Left lung (tissue), 4 donors: ENCODE measurements at regions not wholly inside any gene's neighbourhood (a gene's known extent, or its start where the extent isn't known, plus 50 kb on each side); places are given as distances from the start of the nearest gene placed in this dataset.

Experiments used
- ATAC-seq: fragments of 200-7000 bp; cut with Tn5 transposase; one replicate; pipeline ENCODE4 v1.9.1; 2020; ENCODE audit warnings: moderate library complexity
- DNase-seq, 4 donors: peaks; one replicate each; pipeline ENCODE4 v3.0.0-alpha.2; 2013 to 2020
- H3K27ac ChIP-seq, 2 donors: fragments of 200-600 bp; sonication (generic) in 1 of 2; one replicate each; pipeline versions ENCODE4 v1.5.0 to v1.8.0; 2020 to 2021
- H3K27me3 ChIP-seq, 2 donors: fragments of 200-600 bp; sonication (generic) in 1 of 2; one replicate each; pipeline versions ENCODE4 v1.5.0 to v1.8.0; 2020 to 2021
- H3K36me3 ChIP-seq, 2 donors: fragments of 200-600 bp; sonication (generic) in 1 of 2; one replicate each; pipeline versions ENCODE4 v1.5.0 to v1.8.0; 2020 to 2021
- H3K4me1 ChIP-seq, 2 donors: fragments of 200-600 bp; one replicate each; pipeline ENCODE4 v1.8.0; 2021
- H3K4me3 ChIP-seq, 2 donors: fragments of 200-600 bp; sonication (generic) in 1 of 2; one replicate each; pipeline versions ENCODE4 v1.5.0 to v1.8.0; 2020 to 2021; ENCODE audit warnings: mild to moderate bottlenecking in 1 of 2
- H3K9me3 ChIP-seq, 2 donors: fragments of 200-600 bp; sonication (generic) in 1 of 2; one replicate each; pipeline versions ENCODE4 v1.5.0 to v1.8.0; 2020 to 2021
- intact Hi-C, 2 donors: fragments of 100-400 bp; cut with DNase I; formaldehyde crosslinking; loops; one replicate each; pipeline versions ENCODE4 v1.11.2 to v1.14.2; 2022
- TF ChIP-seq, protein P1 (sequence below), 2 donors: fragments of 200-600 bp; sonication (generic) in 1 of 2; IDR thresholded peaks; one replicate each; pipeline versions ENCODE4 v1.5.0 to v1.8.0; 2021; ENCODE audit warnings: antibody characterized with exemption in 2 of 2
- donor health status: DM: no; HTN: yes; CAD: no.
- donor health status: DM: no; HTN: no; CAD: no.

DNA sequence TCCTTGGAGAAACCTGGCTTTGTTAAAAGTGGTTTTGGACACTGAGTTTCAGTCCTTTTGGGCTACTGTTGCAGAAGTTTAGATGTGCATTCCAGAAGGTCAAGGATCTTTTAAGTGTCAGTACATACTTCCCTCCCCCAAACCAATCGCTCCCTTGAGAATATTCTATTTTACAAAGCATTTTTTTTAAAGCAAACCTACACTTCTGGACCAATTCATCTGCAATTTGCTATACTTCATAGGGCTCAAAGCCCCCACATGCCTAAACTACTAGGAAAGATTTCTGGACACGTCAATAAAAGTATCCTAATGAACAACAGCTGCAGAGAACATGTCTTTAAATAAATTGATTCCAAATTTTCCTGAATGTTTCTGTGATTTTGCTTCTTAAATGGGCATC is 157.6 kb downstream of the RDH14 start:
- Histone ChIP-seq H3K36me3 (no peaks in the 10 kb centered on the region), H3K27ac (no peak overlapping the region), H3K27me3 (no peaks in the 10 kb centered on the region), H3K9me3 (no peaks in the 10 kb centered on the region), H3K4me1 (no peaks in the 10 kb centered on the region), H3K4me3 (no peak overlapping the region)
- DNase-seq (no peak), ATAC-seq (no peak)
- intact Hi-C loops = no loop called here
- TF ChIP-seq, protein P1, sequence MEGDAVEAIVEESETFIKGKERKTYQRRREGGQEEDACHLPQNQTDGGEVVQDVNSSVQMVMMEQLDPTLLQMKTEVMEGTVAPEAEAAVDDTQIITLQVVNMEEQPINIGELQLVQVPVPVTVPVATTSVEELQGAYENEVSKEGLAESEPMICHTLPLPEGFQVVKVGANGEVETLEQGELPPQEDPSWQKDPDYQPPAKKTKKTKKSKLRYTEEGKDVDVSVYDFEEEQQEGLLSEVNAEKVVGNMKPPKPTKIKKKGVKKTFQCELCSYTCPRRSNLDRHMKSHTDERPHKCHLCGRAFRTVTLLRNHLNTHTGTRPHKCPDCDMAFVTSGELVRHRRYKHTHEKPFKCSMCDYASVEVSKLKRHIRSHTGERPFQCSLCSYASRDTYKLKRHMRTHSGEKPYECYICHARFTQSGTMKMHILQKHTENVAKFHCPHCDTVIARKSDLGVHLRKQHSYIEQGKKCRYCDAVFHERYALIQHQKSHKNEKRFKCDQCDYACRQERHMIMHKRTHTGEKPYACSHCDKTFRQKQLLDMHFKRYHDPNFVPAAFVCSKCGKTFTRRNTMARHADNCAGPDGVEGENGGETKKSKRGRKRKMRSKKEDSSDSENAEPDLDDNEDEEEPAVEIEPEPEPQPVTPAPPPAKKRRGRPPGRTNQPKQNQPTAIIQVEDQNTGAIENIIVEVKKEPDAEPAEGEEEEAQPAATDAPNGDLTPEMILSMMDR (IDR thresholded peaks at IDR 0.05) = no peak

DNA sequence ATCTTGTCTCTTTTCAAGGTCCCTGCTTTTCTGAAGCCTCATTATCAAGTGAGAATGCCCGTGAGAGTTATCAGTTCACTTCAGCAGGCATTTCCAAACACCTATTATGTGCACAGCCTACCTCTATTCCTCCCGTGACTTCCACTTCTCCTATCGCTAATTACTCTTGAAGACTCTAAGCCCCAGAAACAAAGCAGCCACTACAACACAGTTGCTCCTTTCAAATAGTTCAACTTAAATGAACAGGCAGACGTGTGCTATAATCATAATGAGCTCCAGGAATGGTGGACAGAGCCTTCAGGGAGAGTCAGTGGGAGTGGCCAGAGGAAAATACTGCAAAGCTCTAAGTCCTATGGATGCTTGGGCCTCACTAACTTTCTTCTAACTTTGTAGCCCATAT is 159.0 kb downstream of the RDH14 start:
- TF ChIP-seq, protein P1 (IDR thresholded peaks at IDR 0.05) = no peak

GRCh38 chr2:18399601-18400000 is 160.9 kb downstream of the RDH14 start:
- ATAC-seq (no peak), DNase-seq (no peak)
- H3K27me3 ChIP-seq = no peaks in the 10 kb centered on the region
- no peak overlapping the region for H3K4me3 ChIP-seq
- intact Hi-C loops = no loop called here
- H3K36me3 ChIP-seq = no peaks in the 10 kb centered on the region
- no peaks in the 10 kb centered on the region for H3K4me1 ChIP-seq
- no peak overlapping the region for H3K27ac ChIP-seq
- no peaks in the 10 kb centered on the region for H3K9me3 ChIP-seq
- TF ChIP-seq, protein P1 (IDR thresholded peaks at IDR 0.05) = no peak

More for the DNA sequence above, 159.0 kb downstream of the RDH14 start:
- Histone ChIP-seq H3K4me3 (no peak overlapping the region), H3K9me3 (no peaks in the 10 kb centered on the region), H3K27me3 (no peaks in the 10 kb centered on the region), H3K36me3 (no peaks in the 10 kb centered on the region), H3K27ac (no peak overlapping the region), H3K4me1 (no peaks in the 10 kb centered on the region)
- DNase-seq = no peak
- intact Hi-C loops = no loop called here
- no peak for ATAC-seq

DNA sequence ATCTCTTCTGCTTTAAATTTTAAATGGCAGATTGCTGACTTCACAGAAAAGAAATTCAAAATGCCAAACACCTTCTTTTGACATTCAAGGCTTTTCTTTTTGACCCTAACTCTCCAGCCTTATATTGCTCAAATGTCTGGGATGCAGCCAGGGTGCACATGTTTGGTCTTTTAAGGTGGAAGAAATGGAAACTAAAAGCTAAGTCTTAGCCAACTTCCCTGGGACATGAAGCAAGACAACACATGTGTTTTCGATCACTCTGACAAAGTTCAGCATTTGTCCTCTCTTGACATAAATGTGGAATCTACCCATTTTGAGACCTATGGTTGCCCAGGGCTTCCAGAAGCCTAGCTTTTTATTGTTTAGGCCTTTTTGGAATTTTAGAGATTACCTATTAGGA is 161.6 kb downstream of the RDH14 start:
- TF ChIP-seq, protein P1 (IDR thresholded peaks at IDR 0.05) = no peak
- intact Hi-C loops = no loop called here
- Histone ChIP-seq H3K27ac (no peak overlapping the region), H3K4me1 (no peaks in the 10 kb centered on the region), H3K36me3 (no peaks in the 10 kb centered on the region), H3K27me3 (no peaks in the 10 kb centered on the region), H3K4me3 (no peak overlapping the region), H3K9me3 (no peaks in the 10 kb centered on the region)
- DNase-seq (no peak), ATAC-seq (no peak)

DNA sequence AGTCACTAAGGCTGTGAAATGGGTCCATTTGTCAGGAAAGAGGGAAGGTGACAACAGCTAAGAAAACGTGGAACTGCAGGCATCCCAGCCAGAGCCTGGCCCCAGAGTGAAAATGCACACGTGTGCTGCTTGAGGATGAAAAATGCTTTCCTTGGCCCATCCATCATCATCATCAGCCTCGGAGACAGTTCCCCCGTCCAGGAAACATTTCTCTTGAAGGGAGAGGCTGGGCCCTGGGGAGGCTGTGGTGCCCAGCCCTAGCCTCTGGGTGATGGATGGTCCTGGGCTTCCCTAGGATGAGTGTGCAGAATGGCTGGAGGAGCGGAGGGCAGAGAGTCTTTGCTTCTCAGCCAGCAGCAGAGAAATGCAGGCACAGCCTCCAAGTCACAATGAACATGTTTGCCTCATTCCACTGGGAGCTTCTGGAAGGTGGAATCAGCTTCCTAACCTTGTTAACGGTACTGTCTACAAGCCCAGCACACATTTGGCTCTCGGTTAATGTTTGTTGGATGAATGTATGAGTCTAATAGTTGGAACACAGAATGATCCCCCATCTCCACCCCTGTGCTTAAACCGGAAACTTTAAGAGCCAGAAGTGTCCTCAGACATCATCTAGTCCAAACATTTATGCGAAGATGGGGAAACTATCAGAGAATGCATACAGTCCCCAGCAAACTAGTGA is 164.0 kb downstream of the RDH14 start:
- Histone ChIP-seq H3K4me1 (no peaks in the 10 kb centered on the region), H3K27me3 (no peaks in the 10 kb centered on the region), H3K36me3 (no peaks in the 10 kb centered on the region), H3K27ac (no peak overlapping the region), H3K4me3 (no peak overlapping the region), H3K9me3 (no peaks in the 10 kb centered on the region)
- intact Hi-C loops = no loop called here
- DNase-seq = no peak
- peak; percentile 24 for ATAC-seq
- TF ChIP-seq, protein P1 (IDR thresholded peaks at IDR 0.05) = no peak
